HTR-8/SVneo (cell line): ENCODE measurements at regions not wholly inside any gene's neighbourhood (a gene's known extent, or its start where the extent isn't known, plus 50 kb on each side); places are given as distances from the start of the nearest gene placed in this dataset.
"Not testable (repeated sequence)": the region's sequence is repeated elsewhere in the genome, so short reads cannot be mapped to it uniquely, and the experiment has no call there.

Source experiments
- DNase-seq: peaks from one replicate; pipeline ENCODE4 v3.0.0; 2011; ENCODE audit warnings: low spot score, mixed read lengths; ENCODE audit not compliant: insufficient read length
- FAIRE-seq: peaks from 2 replicates; lab custom pipeline; 2011; peaks lifted over from hg19 to GRCh38; lab: Jason Lieb, UNC

DNA sequence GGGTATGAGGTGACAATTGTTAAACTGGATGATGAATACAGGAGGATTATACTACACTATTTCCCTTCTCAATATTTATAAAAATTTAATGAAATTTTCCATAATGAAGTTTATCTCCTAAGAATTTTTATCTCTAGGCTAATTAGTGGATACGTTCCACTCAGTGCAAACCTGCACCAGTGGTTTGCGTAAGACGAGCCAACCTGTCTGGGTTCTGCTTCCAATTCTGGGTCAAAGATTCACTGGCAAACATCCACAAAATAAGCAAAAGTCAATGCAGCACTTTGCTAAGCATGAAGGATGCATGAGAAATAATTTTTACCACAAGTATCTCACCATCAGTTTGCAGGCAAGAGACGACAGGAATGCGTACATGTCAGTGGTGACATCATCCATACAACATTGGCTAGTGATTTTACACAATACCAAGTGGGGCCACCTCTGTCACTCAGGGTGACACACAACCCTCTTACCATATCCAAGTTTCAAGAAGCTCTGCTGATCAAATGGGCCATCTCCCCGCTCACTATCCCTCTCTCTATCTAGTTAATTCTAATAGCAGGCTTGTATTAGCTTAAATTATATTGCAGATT is 51.7 kb downstream of the FAM50B start:
- peak; percentile 54 for FAIRE-seq

GRCh38 chr6:3902871-3903648 is 53.9 kb downstream of the FAM50B start:
- FAIRE-seq (no peak), DNase-seq (no peak)

More for the DNA sequence above, 51.7 kb downstream of the FAM50B start:
- no peak for DNase-seq

- FAIRE-seq (no peak), DNase-seq (no peak)
These were observed 55.3 kb downstream of the FAM50B start for GRCh38 chr6:3904518-3904917.

DNA sequence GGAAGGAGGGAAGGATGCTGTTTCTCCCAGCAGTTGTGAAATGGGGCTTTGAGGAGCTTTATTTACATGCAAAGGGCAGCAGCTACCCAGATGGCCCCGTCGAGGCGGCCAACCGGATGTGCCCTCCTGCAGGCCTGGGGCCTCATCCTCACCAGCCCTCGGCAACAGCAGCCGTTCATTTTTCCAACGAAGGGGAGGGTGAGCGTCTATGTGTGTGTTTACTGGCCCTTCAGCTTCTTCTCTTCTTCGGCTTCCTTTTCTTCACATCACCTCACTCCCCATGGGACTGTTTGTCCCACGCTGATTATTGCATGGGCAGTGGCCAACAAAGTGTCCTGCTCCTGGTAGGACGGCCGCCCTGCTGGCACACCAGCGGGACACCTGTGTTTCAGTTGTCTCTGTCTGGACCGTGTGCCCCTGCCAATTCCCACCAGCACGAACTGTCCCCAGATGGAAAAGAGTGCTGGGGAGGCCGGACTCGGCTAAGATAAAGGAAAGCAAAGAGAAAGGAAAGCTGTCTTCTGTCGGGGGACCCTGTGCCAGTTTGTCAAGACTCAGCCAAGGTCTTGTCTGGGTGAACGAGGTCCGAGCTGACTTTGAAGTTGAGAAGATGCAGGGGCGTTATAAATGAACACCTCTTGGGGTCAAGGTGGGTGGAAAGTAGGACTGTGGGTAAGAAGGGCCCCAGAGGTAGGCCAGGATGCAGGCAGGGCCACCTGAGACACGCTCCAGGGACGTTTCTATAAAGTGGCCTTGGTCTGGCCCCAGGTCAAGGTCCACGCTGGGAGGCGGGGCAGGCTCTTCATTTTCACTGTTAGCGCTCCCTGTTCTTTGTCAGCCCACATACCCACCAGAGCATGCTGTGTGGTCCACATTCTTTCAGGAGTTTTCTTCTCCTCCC is 57.0 kb downstream of the FAM50B start:
- DNase-seq (no peak), FAIRE-seq (no peak)

DNA sequence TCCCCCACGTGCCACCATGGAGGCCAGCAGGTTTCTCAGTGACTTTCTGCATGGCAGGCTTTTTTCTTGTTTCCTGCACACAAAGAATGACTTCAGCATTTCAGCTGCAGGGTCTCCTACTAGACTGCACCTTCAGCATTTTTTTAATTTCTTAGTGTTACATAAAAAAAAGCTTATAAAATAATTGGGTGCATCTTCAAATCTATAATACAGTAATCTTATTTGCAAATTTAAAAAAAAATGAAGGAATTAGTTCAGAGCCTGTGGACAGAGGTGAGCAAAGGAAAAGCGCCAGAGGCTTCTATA is 57.6 kb downstream of the FAM50B start:
- FAIRE-seq (no peak), DNase-seq (no peak)

- FAIRE-seq (no peak), DNase-seq (no peak)
These were observed 59.0 kb downstream of the FAM50B start for GRCh38 chr6:3908223-3908622.

DNA sequence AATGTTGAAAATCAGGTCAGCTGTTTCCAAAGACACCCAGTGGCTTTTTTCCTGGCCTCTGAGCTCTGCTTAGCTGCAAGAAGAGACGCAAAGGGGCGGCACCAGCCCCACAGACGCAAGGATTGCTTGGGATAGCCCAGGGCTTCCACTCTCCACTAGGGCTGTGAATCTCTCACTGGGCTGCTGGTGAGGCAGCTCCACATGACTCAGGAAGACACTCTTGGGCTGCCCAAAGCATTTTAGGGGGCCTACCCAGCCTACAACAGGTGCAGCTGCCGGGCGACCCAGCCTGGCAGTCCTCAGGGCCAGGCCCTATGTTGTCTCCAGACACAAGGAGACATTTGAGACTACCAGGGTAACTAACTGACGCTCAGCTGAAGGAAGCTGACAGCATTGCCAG is 59.8 kb downstream of the FAM50B start:
- FAIRE-seq, result no peak

GRCh38 chr6:3910106-3910663 is 61.0 kb downstream of the FAM50B start:
- no peak for FAIRE-seq
- no peak for DNase-seq

More for the DNA sequence above, 59.8 kb downstream of the FAM50B start:
- no peak for DNase-seq

DNA sequence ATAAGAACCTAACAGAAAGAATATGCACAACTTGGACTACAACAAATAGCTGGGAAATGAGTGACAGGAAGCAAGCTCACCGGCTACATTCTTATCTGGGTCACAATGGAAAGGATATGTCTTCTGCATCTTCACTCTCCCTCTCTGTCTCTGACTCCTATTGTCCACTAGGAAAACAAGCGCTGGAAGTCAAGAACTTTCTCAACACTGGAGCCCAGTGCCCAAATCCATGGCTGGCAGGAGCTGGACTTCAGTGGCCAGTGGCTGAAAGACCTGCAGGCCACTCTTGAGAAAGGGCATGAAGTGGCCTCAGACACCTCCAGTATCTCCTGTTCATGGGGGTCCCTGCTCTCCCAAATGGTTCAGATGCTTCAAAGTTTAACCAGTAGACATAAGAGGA is 62.0 kb downstream of the FAM50B start:
- FAIRE-seq (no peak), DNase-seq (no peak)

DNA sequence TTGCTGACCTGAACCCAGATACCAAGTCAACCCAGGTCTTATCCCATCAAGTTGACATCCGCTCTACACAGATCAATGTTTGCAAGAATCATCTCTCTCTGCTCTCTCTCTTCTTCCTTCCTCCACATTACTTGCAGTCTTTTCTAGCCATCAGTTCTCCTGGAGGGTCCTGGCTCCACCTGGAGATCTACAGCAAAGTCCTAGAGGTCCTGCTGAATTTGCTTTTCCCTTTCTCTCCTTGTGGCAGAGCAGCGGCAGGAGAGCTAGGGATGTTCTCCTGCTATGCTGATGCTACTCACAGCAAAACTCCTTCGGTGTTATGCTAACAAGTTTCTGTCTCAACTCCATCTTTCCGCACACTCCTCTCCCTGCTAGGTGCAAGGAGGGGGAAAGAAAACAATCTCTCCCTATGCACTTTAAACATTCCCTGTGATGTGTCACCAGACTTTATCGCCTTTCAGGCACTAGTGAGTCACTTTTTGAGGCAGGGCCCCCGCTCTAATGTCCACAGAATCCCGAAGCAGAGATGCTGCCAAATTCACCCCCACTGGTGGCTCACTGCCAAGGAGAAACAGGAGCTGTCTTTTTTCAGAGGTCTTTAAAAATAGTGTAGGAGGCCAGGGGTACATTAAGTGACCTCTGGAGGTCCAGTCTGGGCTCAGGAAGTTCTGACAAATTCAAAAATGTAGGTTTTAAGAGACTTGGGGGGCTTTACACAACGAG is 62.6 kb downstream of the FAM50B start:
- DNase-seq (peak; percentile 85), FAIRE-seq (peak; percentile 49)

DNA sequence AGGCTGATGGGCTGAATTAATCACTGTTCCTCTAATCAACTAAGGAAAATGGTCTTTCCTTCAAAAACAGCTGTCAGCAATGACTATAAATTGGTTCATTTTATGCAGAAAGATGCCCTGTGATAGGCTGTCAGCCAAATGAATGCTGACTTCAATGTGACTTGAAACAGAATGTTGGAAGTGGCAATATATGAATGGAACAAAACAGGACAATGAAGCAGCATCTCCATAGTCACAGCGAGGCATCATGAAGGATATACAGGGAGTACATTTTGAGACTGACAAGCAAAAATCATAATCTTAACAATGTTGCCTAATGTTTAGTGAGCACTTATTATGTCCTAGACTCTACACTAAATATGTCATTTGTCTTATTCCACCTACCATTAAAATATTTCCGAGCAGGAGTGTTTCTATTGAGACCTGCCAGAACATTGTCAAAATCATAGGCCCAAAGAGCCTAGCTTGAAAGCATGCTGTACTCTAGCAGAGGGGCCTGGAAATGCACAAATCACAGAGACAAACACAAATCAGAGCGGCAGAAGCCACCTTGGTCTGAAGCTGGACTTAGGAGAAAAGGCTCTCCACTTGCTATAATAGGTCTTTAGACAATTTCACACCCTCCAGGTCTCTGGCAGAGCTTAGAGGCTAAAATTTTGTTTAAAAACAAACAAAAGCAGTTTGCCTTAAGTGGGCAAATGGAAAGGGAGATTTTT is 63.3 kb downstream of the FAM50B start:
- DNase-seq (no peak), FAIRE-seq (no peak)

GRCh38 chr6:3913077-3913957 is 64.1 kb downstream of the FAM50B start:
- DNase-seq (peak; percentile 78), FAIRE-seq (no peak)

- DNase-seq (no peak), FAIRE-seq (no peak)
These were observed 64.8 kb downstream of the FAM50B start for GRCh38 chr6:3913958-3914337.

DNA sequence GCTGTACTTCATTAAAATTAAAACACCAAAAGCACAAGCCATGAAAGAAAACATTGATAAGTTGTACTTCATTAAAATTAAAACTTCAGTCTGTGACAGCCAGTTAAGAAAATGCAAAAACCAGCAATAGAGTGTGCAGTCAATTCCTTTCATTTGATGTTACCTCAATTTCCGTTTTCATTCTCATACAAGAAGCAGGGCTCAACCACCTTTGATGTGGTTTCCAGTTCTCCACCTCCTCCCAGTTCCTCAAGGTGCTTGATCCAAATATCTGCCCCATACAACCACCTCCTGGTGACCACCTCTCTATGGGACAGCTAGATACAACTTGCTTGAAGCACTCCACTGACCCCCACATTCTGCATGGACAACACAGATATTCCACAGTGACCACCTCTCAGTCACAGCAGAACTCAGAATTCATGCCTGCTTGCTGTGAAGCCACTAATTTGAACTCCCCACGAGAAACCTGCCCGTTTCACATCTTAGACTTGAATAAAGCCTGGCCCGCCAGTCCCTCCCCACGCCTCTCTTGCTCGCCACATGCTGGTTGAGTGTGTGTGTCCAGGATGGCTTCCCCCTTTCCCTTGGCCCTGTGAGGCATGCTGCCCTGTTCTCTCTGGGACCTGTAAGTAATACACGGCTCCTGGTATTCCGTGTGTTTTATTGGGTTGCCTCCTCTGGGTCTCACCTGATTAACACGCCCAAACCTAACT is 66.1 kb downstream of the FAM50B start:
- no peak for FAIRE-seq

DNA sequence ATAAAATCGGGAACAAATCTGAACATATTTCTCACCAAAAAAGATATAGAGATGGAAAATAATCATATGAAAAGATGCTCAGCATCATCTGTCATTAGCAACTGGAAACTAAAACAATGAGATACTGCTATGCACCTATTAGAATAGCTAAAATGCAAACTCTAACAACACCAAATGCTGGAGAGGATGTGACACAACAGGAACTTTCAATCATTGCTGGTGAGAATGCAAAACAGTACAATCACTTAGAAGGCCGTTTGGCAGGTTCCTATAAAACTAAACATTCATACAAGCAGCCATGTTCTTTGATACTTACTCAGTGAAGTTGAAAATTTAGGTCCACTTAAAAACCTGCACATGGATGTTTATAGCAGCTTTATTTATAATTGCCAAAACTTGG is 67.0 kb downstream of the FAM50B start:
- no peak for DNase-seq
- FAIRE-seq, result no peak

More for the DNA sequence above, 66.1 kb downstream of the FAM50B start:
- DNase-seq, result no peak

GRCh38 chr6:3916749-3917148 is 67.6 kb downstream of the FAM50B start:
- not testable (repeated sequence) for FAIRE-seq, DNase-seq

GRCh38 chr6:3918469-3918868 is 69.3 kb downstream of the FAM50B start:
- FAIRE-seq, result no peak
- DNase-seq, result no peak

- FAIRE-seq (peak; percentile 86), DNase-seq (peak; percentile 29)
These were observed 70.0 kb downstream of the FAM50B start for GRCh38 chr6:3919130-3919628.
